Mesodermal cell (in vitro differentiated cells): ENCODE measurements at regions not wholly inside any gene's neighbourhood (a gene's known extent, or its start where the extent isn't known, plus 50 kb on each side); places are given as distances from the start of the nearest gene placed in this dataset.

ENCODE experiments used
- H3K27ac ChIP-seq: 2 replicates; pipeline ENCODE4 v1.7.0; 2013; ENCODE audit warnings: mild to moderate bottlenecking, low read depth, low read length, moderate library complexity; ENCODE audit not compliant: severe bottlenecking
- H3K36me3 ChIP-seq: 2 replicates; pipeline ENCODE4 v1.7.1; 2013; ENCODE audit warnings: mild to moderate bottlenecking, low read length, moderate library complexity; ENCODE audit not compliant: control insufficient read depth, insufficient read depth
- H3K4me1 ChIP-seq: one replicate; pipeline ENCODE4 v1.7.1; 2013; ENCODE audit warnings: mild to moderate bottlenecking, low read length; ENCODE audit not compliant: insufficient read depth, control insufficient read depth, poor library complexity, severe bottlenecking
- H3K4me3 ChIP-seq: 2 replicates; pipeline ENCODE4 v1.7.0; 2013; ENCODE audit warnings: low read length, control low read depth, mild to moderate bottlenecking; ENCODE audit not compliant: insufficient read depth, poor library complexity, severe bottlenecking; ENCODE audit errors: extremely low read depth
- H3K9me3 ChIP-seq: 2 replicates; pipeline ENCODE4 v1.7.1; 2013; ENCODE audit warnings: mild to moderate bottlenecking, low read length, moderate library complexity; ENCODE audit not compliant: control insufficient read depth
- WGBS, 2 experiments: methylation state at CpG; one replicate each; pipeline ENCODE4 v1.1.5; 2013; ENCODE audit warnings: missing lambda C conversion rate in 2 of 2; ENCODE audit not compliant: insufficient coverage in 2 of 2; 5-methylcytosine and 5-hydroxymethylcytosine counted together

DNA sequence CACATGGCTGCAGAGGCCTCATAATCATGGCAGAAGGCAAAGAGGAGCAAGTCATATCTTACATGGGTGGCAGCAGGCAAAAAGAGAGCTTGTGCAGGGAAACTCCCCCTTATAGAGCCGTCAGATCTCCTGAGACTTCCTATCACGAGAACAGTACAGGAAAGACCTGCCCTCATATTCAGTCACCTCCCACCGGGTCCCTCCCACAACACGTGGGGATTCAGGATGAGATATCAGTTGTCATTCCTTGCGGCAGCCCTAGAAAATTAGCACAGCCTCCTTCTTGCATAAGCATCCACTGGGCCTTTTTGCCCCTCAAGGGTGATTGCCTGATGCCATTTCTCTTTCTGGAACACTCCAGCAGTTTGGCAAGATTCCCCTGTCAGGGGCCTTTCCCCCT, 61.7 kb upstream of the STX18 start:
- WGBS, 2 experiments = 79 to 81% methylated on average over 4 of the region's 5 CpGs
- Histone ChIP-seq H3K36me3 (no peaks in the 10 kb centered on the region), H3K4me1 (peaks cover 6% of the 10 kb centered on the region), H3K9me3 (peaks cover 6% of the 10 kb centered on the region), H3K4me3 (no peak overlapping the region), H3K27ac (no peak overlapping the region)

DNA sequence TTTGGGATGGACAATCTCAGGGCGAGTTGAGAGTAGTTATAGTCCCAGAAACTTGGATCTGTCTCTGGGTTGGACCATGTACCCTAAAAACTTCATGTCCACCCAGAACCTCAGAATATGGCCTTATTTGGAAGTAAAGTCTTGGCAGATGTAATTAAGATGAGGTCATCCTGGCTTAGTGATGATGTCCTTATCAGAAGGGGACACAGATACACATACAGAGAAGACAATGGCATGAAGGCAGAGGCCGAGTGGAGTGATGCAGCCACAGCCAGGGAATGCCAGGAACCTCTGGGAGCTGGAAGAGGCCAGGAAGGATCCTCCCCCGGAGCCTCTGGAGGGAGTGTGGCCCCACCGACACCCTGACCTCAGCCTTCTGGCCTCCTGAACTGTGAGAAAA, 61.2 kb upstream of the STX18 start:
- H3K27ac ChIP-seq = no peak overlapping the region
- H3K36me3 ChIP-seq = no peaks in the 10 kb centered on the region
- no peak overlapping the region for H3K4me3 ChIP-seq
- peaks cover 6% of the 10 kb centered on the region for H3K4me1 ChIP-seq
- 85 to 87% methylated on average over 3 to 4 of the region's 4 CpGs for WGBS, 2 experiments
- H3K9me3 ChIP-seq = peaks cover 6% of the 10 kb centered on the region

DNA sequence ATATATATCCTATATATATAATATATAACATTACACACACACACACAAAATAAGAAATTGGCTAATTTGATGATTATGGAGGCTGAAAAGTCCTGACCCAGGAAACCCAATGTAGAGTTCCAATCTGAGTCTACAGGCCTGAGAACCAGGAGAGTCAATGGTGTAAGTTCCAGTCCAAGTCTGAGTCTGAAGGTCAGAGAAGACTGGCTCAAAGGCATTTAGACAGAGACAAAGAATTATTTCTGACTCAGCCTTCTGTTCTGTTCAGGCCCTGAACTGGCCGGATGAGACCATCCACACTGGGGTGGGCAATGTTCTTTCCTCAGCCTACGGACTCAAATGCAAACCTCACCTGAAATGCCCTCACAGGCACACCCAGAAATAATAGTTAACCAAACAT, 60.6 kb upstream of the STX18 start:
- peaks cover 6% of the 10 kb centered on the region for H3K9me3 ChIP-seq
- H3K36me3 ChIP-seq = no peaks in the 10 kb centered on the region
- 79 to 100% methylated on average over 1 to 2 of the region's 2 CpGs for WGBS, 2 experiments
- peaks cover 6% of the 10 kb centered on the region for H3K4me1 ChIP-seq
- no peak overlapping the region for H3K4me3 ChIP-seq
- H3K27ac ChIP-seq = no peak overlapping the region

DNA sequence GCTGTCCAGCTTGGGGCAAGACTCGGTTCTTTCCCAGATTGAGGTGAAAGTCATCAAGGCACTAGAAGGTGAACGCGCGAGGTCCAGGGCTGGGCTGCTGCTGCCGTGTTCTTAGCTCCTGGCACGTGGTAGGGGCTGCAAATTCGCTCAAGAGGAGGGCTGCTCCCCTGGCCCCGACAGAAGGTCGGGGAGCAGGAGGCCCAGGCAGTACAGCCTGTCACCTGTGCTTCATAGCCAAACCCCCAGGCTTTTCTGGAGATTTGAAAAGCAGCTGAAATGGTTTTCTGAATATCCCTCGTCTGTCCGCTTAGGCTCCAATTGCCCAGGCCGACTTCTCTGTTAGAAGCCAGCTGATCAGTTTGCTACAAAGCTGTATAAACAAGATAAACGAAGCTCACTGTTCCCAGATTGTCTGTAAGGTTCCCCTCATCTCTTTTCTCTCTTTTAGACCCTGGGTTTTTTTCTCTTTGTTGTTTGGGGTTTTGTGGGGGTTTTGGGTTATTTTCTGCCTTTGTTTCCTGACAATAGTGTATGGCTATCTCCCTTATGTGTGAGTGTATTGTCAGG, 60.0 kb upstream of the STX18 start:
- Histone ChIP-seq H3K36me3 (peaks cover under 1% of the 10 kb centered on the region), H3K9me3 (peaks cover 6% of the 10 kb centered on the region), H3K4me1 (peaks cover 6% of the 10 kb centered on the region), H3K4me3 (no peak overlapping the region), H3K27ac (no peak overlapping the region)
- WGBS, 2 experiments = 86 to 97% methylated on average over 9 to 12 of the region's 13 CpGs

DNA sequence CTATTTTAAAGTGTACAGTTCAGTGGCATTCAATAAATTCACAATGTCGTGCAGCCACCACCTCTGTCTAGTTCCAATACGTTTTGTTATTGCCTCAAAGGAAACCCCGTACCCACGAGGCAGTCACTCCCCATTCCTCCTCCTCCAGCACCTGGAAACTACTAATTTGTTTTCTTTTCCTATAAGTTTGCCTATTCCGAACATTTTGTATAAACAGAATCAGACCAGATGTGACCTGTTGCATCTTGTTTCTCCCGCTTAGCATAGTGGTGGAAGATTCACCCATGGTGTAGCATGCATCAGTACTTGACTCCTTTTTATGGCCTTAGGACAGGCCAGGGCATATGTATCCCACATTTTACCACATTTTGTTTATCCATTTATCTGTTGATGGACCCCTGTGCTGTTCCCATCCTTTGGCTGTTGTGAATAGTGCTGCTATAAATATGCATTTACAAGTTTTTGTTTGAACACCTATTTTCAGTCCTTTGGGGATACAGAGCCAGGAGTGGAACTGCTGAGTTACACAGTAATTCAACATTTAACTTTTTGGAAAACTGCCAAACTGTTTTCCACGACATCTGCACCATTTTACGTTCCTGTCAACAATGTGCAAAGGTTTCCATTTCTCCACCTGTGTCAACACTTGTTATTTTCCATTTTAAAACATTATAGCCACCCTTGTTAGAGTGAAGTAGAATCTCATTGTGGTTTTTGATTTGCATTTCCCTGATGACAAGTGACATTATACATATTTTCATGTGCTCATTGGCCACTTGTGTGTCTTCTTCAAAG, 57.8 kb upstream of the STX18 start:
- H3K36me3 ChIP-seq = peaks cover 3% of the 10 kb centered on the region
- peaks cover 16% of the 10 kb centered on the region for H3K9me3 ChIP-seq
- peaks cover 6% of the 10 kb centered on the region for H3K4me1 ChIP-seq
- WGBS, 2 experiments = 83 to 88% methylated on average over 7 to 8 of the region's 8 CpGs
- no peak overlapping the region for H3K4me3 ChIP-seq
- H3K27ac ChIP-seq = no peak overlapping the region

DNA sequence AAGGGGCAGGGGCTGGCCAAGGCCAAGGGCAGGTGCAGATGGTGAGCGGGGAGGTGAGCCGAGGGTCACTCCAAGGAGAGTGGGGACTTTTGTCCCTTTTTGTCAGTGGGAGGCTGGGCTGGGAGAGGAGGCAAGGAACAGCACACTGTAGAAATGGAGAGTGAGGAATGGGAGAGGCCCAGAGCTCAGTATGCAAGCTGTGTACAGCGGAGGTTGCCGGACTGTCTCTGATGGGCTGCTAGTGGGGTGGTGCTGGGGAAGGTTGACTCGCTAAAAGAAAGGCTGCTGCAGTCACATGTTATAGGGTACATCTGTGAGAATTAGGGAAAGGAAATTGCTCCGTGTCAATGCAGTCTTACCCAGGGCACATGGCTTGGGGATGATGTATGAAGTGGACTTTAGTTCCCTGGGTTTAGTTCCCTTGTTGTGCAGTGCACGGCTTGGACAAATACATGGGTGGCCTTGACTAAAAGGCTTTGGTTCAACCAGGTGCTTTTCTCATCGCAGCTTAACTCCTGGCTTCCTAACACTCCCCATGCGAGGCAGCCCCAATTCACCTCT, 57.1 kb upstream of the STX18 start:
- Histone ChIP-seq H3K36me3 (peaks cover 3% of the 10 kb centered on the region), H3K4me3 (no peak overlapping the region), H3K4me1 (peaks cover 6% of the 10 kb centered on the region), H3K27ac (no peak overlapping the region), H3K9me3 (peaks cover 18% of the 10 kb centered on the region)
- WGBS, 2 experiments = 92 to 96% methylated on average over 8 to 9 of the region's 9 CpGs

DNA sequence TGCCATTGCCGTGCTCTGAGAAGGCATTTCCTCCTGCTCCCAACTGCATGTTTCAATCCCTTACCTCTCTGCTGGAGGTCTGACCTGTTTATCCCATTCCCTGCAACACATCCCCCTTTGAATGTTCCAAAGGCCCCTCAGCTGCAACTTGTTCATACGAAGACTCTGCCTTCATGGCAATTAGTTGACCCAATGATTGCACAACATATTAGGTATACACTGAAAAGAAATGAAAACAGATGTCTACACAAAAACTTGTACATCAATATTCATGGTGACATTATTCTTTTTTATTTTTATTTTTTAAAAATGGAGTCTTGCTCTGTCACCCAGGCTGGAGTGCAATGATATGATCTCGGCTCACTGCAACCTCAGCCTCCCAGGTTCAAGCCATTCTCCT, 54.9 kb upstream of the STX18 start:
- WGBS, 2 experiments = 97 to 100% methylated on average over 2 of the region's 3 CpGs
- H3K9me3 ChIP-seq = peaks cover 12% of the 10 kb centered on the region
- H3K27ac ChIP-seq = no peak overlapping the region
- no peaks in the 10 kb centered on the region for H3K4me1 ChIP-seq
- H3K4me3 ChIP-seq = no peak overlapping the region
- peaks cover 3% of the 10 kb centered on the region for H3K36me3 ChIP-seq

DNA sequence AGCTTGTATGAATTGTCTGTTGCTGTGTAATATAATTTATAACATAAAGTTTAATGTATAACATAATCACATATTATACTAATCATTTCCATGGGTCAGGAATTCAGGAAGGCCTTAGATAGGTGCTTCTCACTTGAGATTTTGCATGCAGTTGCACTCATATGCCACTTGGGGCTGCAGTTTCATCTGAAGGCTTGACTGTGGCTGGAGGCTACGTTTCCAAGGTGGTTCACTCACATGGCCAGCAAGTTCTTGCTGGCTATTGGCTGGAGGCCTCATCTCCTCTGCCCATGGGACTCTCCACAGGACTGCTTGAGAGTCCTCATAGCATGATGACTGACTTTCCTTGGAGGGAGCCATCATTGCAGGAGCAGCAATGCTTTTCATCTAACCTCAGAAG, 53.4 kb upstream of the STX18 start:
- peaks cover 3% of the 10 kb centered on the region for H3K36me3 ChIP-seq
- peaks cover 12% of the 10 kb centered on the region for H3K9me3 ChIP-seq
- 100% methylated on average over 1 of the region's 1 CpG for WGBS, 2 experiments
- peaks cover 4% of the 10 kb centered on the region for H3K4me1 ChIP-seq
- H3K4me3 ChIP-seq = no peak overlapping the region
- no peak overlapping the region for H3K27ac ChIP-seq

DNA sequence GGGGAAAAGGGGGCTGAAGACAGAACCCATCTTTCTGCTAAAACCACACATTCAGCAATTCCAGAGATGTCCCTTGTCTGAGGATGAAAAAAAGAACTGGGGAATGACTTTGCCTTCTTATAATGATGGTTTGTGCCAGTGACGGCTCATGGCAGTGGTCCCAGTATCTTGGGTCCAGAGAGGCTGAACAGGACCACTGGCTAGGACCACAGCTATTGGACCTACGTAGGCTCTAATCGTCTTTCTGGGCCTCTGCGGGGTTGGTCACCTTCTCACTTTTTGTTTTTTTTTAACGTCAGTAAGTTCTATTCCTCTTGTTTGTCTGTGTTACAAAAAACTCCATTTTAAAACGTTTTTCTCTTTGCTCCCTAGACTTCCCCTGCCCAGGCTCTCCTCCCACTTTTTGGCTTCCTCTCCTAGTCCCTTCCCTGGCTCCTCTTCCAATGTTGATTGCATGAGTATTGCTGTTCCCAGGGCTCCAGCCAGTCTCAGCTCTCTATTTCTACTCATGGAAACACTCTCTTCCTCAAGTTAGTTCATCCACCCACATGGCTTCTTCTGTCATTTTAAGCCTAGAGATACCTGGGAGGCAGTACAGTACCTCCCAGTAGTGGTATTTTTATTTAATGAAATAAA, 52.6 kb upstream of the STX18 start:
- peaks cover 3% of the 10 kb centered on the region for H3K36me3 ChIP-seq
- peaks cover 12% of the 10 kb centered on the region for H3K9me3 ChIP-seq
- 84 to 94% methylated on average over 5 to 6 of the region's 6 CpGs for WGBS, 2 experiments
- peaks cover 8% of the 10 kb centered on the region for H3K4me1 ChIP-seq
- H3K4me3 ChIP-seq = no peak overlapping the region
- H3K27ac ChIP-seq = no peak overlapping the region

DNA sequence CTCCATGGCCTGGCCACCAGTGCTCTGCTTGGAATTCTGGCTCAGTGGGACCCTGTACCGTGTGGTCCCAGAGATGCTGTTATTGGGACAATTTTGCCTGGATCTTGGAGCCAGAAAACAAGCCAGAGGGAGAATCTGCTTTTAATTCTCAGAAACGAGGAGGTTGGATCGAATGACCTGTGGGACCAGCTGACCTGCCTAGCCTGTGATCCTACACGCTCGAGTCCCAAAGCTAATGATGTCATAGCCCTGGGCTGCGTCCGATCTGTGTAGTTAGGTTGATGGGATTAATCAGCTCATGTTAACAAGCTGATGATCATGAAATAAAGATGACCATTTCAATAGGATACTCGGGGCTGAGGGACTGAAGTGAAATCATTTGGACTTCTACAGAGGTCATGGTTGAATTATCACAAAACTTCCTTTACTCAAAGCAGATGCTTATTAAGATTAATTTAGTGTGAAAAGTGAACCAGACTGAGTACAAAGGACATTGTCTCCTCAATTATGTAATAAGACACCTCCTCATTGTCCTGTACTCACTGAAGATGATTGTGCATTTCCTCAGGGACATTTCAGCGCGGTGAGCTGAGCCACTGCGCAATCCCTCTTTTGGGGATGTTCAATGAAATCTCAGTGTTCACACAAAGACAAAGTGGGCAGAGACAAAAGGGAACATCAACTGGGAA, 51.9 kb upstream of the STX18 start:
- 93 to 100% methylated on average over 4 to 7 of the region's 11 CpGs for WGBS, 2 experiments
- H3K27ac ChIP-seq = no peak overlapping the region
- H3K4me3 ChIP-seq = no peak overlapping the region
- H3K4me1 ChIP-seq = peaks cover 8% of the 10 kb centered on the region
- H3K9me3 ChIP-seq = peaks cover 12% of the 10 kb centered on the region
- peaks cover 3% of the 10 kb centered on the region for H3K36me3 ChIP-seq
